ENCODE measurements at regions not wholly inside any gene's neighbourhood (a gene's known extent, or its start where the extent isn't known, plus 50 kb on each side); places are given as distances from the start of the nearest gene placed in this dataset.
A peak's percentile ranks its signal among the peaks of the same experiment; 100 is the strongest.

DNA sequence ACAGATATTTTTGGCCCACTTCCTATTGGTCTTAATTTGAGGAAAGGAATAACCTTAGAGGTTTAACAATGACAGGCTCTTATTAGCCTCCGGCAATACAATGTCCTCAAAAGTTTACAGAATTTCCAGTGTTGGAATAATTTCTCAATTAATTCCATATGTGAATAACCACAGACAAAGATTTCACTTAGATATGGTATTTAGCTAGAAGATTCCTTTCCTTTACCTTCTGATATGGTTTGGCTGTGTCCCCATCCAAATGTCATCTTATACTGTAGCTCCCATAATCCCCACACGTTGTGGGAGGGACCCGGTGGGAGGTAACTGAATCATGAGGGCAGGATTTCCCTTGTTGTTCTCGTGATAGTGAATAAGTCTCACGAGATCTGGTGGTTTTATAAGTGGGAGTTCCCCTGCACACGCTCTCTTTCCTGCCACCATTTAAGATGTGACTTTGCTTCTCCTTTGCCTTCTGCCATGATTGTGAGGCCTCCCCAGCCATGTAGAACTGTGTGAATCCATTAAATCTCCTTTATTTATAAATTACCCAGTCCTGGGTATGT is 54.9 kb upstream of the RGS7 start:
- Histone ChIP-seq H3K9ac (ENCODE audit: low read depth, low read length) (no peak overlapping the region), H2BK15ac (ENCODE audit: low read depth, low read length) (0 out of 3 replicates have a peak overlapping the region, but pooled peaks have one; percentile 8), H3K4me3 (ENCODE audit: insufficient read depth, low read depth, low read length) (no peak overlapping the region), H3K23ac (ENCODE audit: low read depth, low read length) (no peak overlapping the region), H3K9me3 (ENCODE audit: control insufficient read depth, insufficient read depth, low read length) (no peaks in the 10 kb centered on the region), H2AK5ac (ENCODE audit: low read depth, low read length) (no peak overlapping the region), H3K79me1 (ENCODE audit: low read depth in 1 of 2, low read length in 2 of 2) (no peaks in the 10 kb centered on the region), H4K91ac (ENCODE audit: insufficient read depth, low read depth, low read length) (no peak overlapping the region), H2AK9ac (replicated peaks; ENCODE audit: low read depth, low read length, poor library complexity) (no peak overlapping the region), H3K4me1 (ENCODE audit: control insufficient read depth, insufficient read depth, low read length) (peaks cover 2% of the 10 kb centered on the region; the same call in 1 of the 2 replicates), H3K4me2 (ENCODE audit: low read depth, low read length) (no peak overlapping the region), H4K5ac (ENCODE audit: low read depth, low read length) (no peak overlapping the region), H3K27me3 (ENCODE audit: control insufficient read depth, insufficient read depth, low read length) (no peaks in the 10 kb centered on the region), H2BK20ac (ENCODE audit: low read depth, low read length) (no peak overlapping the region; the same call in 1 of the 2 replicates), H3K27ac (ENCODE audit: insufficient read depth, low read length) (no peak overlapping the region), H3K14ac (replicated peaks; ENCODE audit: low read depth, low read length) (no peak overlapping the region), H2BK120ac (ENCODE audit: low read depth, low read length) (peak overlapping the region; percentile 46; the same call in 1 of the 2 replicates), H2AFZ (replicated peaks; ENCODE audit: low read length, poor library complexity) (no peak overlapping the region), H3K18ac (ENCODE audit: low read depth, low read length) (no peak overlapping the region), H3K36me3 (ENCODE audit: control insufficient read depth, insufficient read depth, low read length) (no peaks in the 10 kb centered on the region), H3K56ac (ENCODE audit: extremely low read depth, insufficient read depth, low read length) (no peak overlapping the region), H4K8ac (ENCODE audit: low read depth in 2 of 2, low read length in 2 of 2) (0 out of 4 replicates have a peak overlapping the region, but pooled peaks of 1 of the 2 experiments have one; percentile 10), H3K9me1 (ENCODE audit: insufficient read depth, low read length) (peaks cover 5% of the 10 kb centered on the region; the same call in 1 of the 2 replicates), H4K20me1 (ENCODE audit: insufficient read depth, low read length) (no peaks in the 10 kb centered on the region), H3K4ac (ENCODE audit: low read depth, low read length) (peak overlapping the region; percentile 32; the same call in 1 of the 2 replicates), H2BK5ac (ENCODE audit: low read depth, low read length, poor library complexity, severe bottlenecking) (no peak overlapping the region)
- POLR2A ChIA-PET (ENCODE audit: unreplicated experiment) = no interaction called here
- BruUV-seq (replicated peaks) = no TSS peak
- CTCF ChIA-PET = no interaction called here
- WGBS, 2 experiments (ENCODE audit: extremely low coverage in 2 of 2, insufficient read length in 1 of 2) = no CpG with 5 or more reads among the region's 6 CpGs
- intact Hi-C loops (cut with micrococcal nuclease) (loop anchor here (5.0 kb wide), 1 partner anchor 680 kb away; no protein-coding TSS in a partner anchor), in situ Hi-C loops (cut with MboI; ENCODE audit: low sequenced_read_pairs) (no loop called here), dilution Hi-C loops (cut with HindIII; ENCODE audit: low sequenced_read_pairs, unreplicated experiment) (no loop called here)
- DNase-seq (no peak), ATAC-seq (ENCODE audit: low read depth) (no peak)
- TF ChIP-seq POLR2A (IDR thresholded peaks at IDR 0.05; ENCODE audit: low read depth, low read length) (no peak), CEBPB (IDR thresholded peaks at IDR 0.05; ENCODE audit: low read depth, low read length) (no peak), MXI1 (IDR thresholded peaks at IDR 0.05; ENCODE audit: borderline replicate concordance, low read depth, low read length) (no peak)
- TF ChIP-seq, protein P1, sequence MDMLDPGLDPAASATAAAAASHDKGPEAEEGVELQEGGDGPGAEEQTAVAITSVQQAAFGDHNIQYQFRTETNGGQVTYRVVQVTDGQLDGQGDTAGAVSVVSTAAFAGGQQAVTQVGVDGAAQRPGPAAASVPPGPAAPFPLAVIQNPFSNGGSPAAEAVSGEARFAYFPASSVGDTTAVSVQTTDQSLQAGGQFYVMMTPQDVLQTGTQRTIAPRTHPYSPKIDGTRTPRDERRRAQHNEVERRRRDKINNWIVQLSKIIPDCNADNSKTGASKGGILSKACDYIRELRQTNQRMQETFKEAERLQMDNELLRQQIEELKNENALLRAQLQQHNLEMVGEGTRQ (IDR thresholded peaks at IDR 0.05; ENCODE audit: low read depth, low read length) = no peak
